ENCODE measurements at regions not wholly inside any gene's neighbourhood (a gene's known extent, or its start where the extent isn't known, plus 50 kb on each side); places are given as distances from the start of the nearest gene placed in this dataset.

DNA sequence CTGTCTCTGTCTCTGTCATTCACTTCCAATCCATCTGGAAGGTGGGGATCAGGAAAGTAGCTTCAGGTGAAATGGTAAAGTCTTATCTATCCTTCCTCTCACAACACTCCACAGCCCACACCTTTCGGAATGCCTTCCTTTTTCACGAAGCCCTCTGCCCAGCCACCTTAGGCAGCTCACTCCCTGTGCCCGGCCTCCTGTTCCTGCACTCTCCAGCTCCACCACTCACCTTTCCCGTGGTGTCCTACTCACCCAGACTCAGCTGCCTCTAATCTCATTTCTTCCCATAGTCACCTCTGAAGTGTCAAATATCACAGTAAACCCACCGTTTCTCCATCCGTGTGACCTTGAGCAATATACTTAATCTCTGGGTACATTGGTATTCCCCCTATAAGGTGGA is 100.9 kb upstream of the C7orf33 start:
- TF ChIP-seq ZBTB7A (IDR thresholded peaks at IDR 0.05; ENCODE audit: low read depth) (no peak), YY1 (IDR thresholded peaks at IDR 0.05; ENCODE audit: low read depth) (no peak), RAD21 (IDR thresholded peaks at IDR 0.05; ENCODE audit: low read depth) (no peak), TEAD4 (IDR thresholded peaks at IDR 0.05) (no peak), CEBPB (IDR thresholded peaks at IDR 0.05) (no peak)

DNA sequence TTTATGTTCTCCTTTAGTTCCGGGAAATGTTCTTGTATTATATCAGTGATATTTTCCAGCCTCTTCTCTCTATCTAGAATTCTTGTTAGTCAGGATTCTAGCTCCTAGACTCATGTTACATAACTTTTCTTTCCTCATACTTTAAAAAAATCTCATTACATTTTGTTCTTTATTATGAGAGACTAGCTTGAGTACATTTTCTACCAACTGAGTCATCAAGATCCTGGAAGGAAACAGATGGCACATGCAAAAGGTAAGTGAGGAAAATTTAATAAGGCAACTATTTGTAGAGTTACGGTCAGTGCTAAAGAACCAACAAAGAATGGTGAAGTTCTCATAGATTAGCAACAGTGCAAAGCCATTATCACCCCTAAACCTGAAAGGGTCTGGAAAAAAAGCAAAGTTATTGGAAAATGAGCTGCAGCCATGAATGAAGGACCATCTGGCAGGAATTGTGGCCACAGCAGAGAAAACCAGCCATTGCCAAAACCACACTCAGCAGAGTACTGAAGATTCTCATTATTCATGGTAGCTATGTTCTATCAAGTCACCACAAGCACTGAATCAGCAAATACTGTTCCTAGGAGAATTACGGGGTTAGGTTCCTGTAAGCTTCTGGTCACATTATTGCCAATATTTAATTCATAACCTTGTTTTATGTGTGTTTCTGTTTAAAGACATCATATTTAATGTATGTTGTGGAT is 98.3 kb upstream of the C7orf33 start:
- no peak for TF ChIP-seq YY1 (IDR thresholded peaks at IDR 0.05; ENCODE audit: low read depth)
- TF ChIP-seq CREB1 (IDR thresholded peaks at IDR 0.05; ENCODE audit: low read depth), result no peak
- no peak for TF ChIP-seq EGR1 (IDR thresholded peaks at IDR 0.05)
- TF ChIP-seq RAD21 (IDR thresholded peaks at IDR 0.05; ENCODE audit: low read depth), result no peak
- TF ChIP-seq, protein P1, sequence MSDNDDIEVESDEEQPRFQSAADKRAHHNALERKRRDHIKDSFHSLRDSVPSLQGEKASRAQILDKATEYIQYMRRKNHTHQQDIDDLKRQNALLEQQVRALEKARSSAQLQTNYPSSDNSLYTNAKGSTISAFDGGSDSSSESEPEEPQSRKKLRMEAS (IDR thresholded peaks at IDR 0.05), result no peak
- TF ChIP-seq CEBPB (IDR thresholded peaks at IDR 0.05), result no peak
- no peak for TF ChIP-seq TCF12 (IDR thresholded peaks at IDR 0.05; ENCODE audit: low read depth)
- no peak for TF ChIP-seq ZBTB7A (IDR thresholded peaks at IDR 0.05; ENCODE audit: low read depth)
- TF ChIP-seq, protein P2, sequence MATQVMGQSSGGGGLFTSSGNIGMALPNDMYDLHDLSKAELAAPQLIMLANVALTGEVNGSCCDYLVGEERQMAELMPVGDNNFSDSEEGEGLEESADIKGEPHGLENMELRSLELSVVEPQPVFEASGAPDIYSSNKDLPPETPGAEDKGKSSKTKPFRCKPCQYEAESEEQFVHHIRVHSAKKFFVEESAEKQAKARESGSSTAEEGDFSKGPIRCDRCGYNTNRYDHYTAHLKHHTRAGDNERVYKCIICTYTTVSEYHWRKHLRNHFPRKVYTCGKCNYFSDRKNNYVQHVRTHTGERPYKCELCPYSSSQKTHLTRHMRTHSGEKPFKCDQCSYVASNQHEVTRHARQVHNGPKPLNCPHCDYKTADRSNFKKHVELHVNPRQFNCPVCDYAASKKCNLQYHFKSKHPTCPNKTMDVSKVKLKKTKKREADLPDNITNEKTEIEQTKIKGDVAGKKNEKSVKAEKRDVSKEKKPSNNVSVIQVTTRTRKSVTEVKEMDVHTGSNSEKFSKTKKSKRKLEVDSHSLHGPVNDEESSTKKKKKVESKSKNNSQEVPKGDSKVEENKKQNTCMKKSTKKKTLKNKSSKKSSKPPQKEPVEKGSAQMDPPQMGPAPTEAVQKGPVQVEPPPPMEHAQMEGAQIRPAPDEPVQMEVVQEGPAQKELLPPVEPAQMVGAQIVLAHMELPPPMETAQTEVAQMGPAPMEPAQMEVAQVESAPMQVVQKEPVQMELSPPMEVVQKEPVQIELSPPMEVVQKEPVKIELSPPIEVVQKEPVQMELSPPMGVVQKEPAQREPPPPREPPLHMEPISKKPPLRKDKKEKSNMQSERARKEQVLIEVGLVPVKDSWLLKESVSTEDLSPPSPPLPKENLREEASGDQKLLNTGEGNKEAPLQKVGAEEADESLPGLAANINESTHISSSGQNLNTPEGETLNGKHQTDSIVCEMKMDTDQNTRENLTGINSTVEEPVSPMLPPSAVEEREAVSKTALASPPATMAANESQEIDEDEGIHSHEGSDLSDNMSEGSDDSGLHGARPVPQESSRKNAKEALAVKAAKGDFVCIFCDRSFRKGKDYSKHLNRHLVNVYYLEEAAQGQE (IDR thresholded peaks at IDR 0.05; ENCODE audit: low read depth), result no peak
- no peak for TF ChIP-seq EP300 (IDR thresholded peaks at IDR 0.05; ENCODE audit: borderline replicate concordance)
- TF ChIP-seq TEAD4 (IDR thresholded peaks at IDR 0.05), result no peak
- TF ChIP-seq FOXM1 (IDR thresholded peaks at IDR 0.05; ENCODE audit: borderline replicate concordance, low read depth), result no peak
- no peak for TF ChIP-seq TAF1 (IDR thresholded peaks at IDR 0.05; ENCODE audit: low read depth)

DNA sequence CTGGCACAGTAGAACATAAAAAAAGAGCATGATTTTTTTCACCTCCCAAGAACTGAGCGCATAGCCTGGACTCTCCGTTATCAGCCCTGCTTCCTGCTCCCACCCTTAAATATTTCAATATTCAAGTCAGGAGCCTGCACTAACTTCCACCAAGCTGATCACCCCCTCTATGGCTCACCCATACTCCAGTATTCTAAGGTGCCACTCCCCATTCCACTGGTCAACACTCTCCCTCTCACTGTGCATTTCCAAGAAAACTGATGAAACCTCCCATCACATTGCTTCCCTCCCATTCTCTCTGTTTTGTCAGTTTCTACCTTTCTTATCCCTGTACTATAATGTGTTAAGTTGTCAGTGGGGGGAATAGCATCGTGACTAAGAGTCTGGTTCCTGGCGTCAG is 95.0 kb upstream of the C7orf33 start:
- TF ChIP-seq, protein P1 (IDR thresholded peaks at IDR 0.05), result no peak
- TF ChIP-seq, protein P2 (IDR thresholded peaks at IDR 0.05; ENCODE audit: low read depth), result no peak
- TF ChIP-seq TCF12 (IDR thresholded peaks at IDR 0.05; ENCODE audit: low read depth) (no peak), EGR1 (IDR thresholded peaks at IDR 0.05) (no peak), EP300 (IDR thresholded peaks at IDR 0.05; ENCODE audit: borderline replicate concordance) (no peak), NFIC (IDR thresholded peaks at IDR 0.05) (no peak), ZBTB7A (IDR thresholded peaks at IDR 0.05; ENCODE audit: low read depth) (no peak)

DNA sequence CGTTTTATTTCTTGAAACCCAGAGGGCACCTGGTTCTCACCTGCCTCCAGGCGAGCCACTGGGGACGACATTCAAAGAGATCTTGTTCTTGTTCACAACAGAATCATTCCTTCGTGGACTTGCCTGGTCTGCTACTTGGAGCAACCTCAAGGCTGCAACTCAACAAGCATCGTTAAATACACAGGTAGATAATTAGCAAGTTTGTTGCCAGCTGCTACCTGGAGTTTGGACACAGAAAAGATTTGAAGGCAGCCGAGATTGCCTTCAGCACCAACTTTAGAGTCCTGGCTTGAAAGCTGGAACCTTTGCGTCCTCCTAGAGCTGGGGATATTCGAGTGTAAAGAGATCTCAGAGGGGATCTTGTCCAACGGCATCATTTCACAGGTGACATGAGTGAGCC is 89.6 kb upstream of the C7orf33 start:
- TF ChIP-seq FOXM1 (IDR thresholded peaks at IDR 0.05; ENCODE audit: borderline replicate concordance, low read depth), result no peak
- no peak for TF ChIP-seq NFIC (IDR thresholded peaks at IDR 0.05)
- TF ChIP-seq EP300 (IDR thresholded peaks at IDR 0.05; ENCODE audit: borderline replicate concordance), result no peak
- no peak for TF ChIP-seq YY1 (IDR thresholded peaks at IDR 0.05; ENCODE audit: low read depth)
- no peak for TF ChIP-seq EGR1 (IDR thresholded peaks at IDR 0.05)
- TF ChIP-seq, protein P2 (IDR thresholded peaks at IDR 0.05; ENCODE audit: low read depth), result no peak
- TF ChIP-seq TAF1 (IDR thresholded peaks at IDR 0.05; ENCODE audit: low read depth), result no peak
- no peak for TF ChIP-seq TCF12 (IDR thresholded peaks at IDR 0.05; ENCODE audit: low read depth)
- no peak for TF ChIP-seq TEAD4 (IDR thresholded peaks at IDR 0.05)
- TF ChIP-seq, protein P3, sequence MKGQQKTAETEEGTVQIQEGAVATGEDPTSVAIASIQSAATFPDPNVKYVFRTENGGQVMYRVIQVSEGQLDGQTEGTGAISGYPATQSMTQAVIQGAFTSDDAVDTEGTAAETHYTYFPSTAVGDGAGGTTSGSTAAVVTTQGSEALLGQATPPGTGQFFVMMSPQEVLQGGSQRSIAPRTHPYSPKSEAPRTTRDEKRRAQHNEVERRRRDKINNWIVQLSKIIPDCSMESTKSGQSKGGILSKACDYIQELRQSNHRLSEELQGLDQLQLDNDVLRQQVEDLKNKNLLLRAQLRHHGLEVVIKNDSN (IDR thresholded peaks at IDR 0.05), result no peak
- no peak for TF ChIP-seq ZBTB7A (IDR thresholded peaks at IDR 0.05; ENCODE audit: low read depth)
- TF ChIP-seq CEBPB (IDR thresholded peaks at IDR 0.05), result no peak
- no peak for TF ChIP-seq CREB1 (IDR thresholded peaks at IDR 0.05; ENCODE audit: low read depth)
- TF ChIP-seq RAD21 (IDR thresholded peaks at IDR 0.05; ENCODE audit: low read depth), result no peak
- TF ChIP-seq, protein P1 (IDR thresholded peaks at IDR 0.05), result no peak

Measured in Ishikawa (cell line).